ENCODE measurements at regions not wholly inside any gene's neighbourhood (a gene's known extent, or its start where the extent isn't known, plus 50 kb on each side); places are given as distances from the start of the nearest gene placed in this dataset.

GRCh38 chr3:137165117-137165806 is 207.5 kb downstream of the IL20RB start:
- TF ChIP-seq FOSL2 (IDR thresholded peaks at IDR 0.05) (no peak), FOSL2 (CRISPR knock-in tag; IDR thresholded peaks at IDR 0.05) (peak; percentile 39; the same call in 1 of the 2 replicates), EHF (CRISPR knock-in tag; IDR thresholded peaks at IDR 0.05) (no peak)
- POLR2A ChIA-PET, result no interaction called here
- no peaks in the 10 kb centered on the region for H3K4me1 ChIP-seq
- H3K4me2 ChIP-seq, result no peak overlapping the region
- FAIRE-seq (no peak), DNase-seq (ENCODE audit: low read depth in 1 of 2, low spot score in 1 of 2) (peak in 1 of 2 experiments; percentile 1), ATAC-seq (no peak)
- no peaks in the 10 kb centered on the region for H3K9me3 ChIP-seq
- no peak overlapping the region for H3K4me3 ChIP-seq
- WGBS (ENCODE audit: missing lambda C conversion rate), result 34% methylated on average over 4 of the region's 7 CpGs
- CTCF ChIA-PET, result no interaction called here
- no peak overlapping the region for H3K27ac ChIP-seq

GRCh38 chr3:137171834-137172603 is 214.2 kb downstream of the IL20RB start:
- ChIA-PET POLR2A (interaction anchor here (0.9 kb wide), 1 partner anchor 9 kb away, joined by 3 read pairs; no protein-coding TSS in a partner anchor), CTCF (interaction anchor here (0.6 kb wide), 1 partner anchor 411 kb away, joined by 4 read pairs; no protein-coding TSS in a partner anchor)
- DNase-seq (ENCODE audit: low read depth in 1 of 2, low spot score in 1 of 2), result no peak
- Histone ChIP-seq H3K4me3 (no peak overlapping the region), H3K9me3 (no peaks in the 10 kb centered on the region), H3K4me1 (no peaks in the 10 kb centered on the region), H3K4me2 (no peak overlapping the region), H3K27ac (no peak overlapping the region)
- 31% methylated on average over 5 of the region's 5 CpGs for WGBS (ENCODE audit: missing lambda C conversion rate)
- FAIRE-seq, result no peak
- no peak for TF ChIP-seq NR3C1 (IDR thresholded peaks at IDR 0.05)
- no peak for TF ChIP-seq FOSB (CRISPR knock-in tag; IDR thresholded peaks at IDR 0.05)
- TF ChIP-seq TFCP2L1 (CRISPR knock-in tag; IDR thresholded peaks at IDR 0.05), result no peak
- TF ChIP-seq KDM1A (IDR thresholded peaks at IDR 0.05; ENCODE audit: low read depth), result no peak
- no peak for ATAC-seq

GRCh38 chr3:137172728-137173127 is 214.9 kb downstream of the IL20RB start:
- DNase-seq (ENCODE audit: low read depth in 1 of 2, low spot score in 1 of 2), result no peak
- no peak overlapping the region for H3K4me3 ChIP-seq
- H3K4me1 ChIP-seq, result no peaks in the 10 kb centered on the region
- H3K27ac ChIP-seq, result no peak overlapping the region
- ATAC-seq, result no peak
- WGBS (ENCODE audit: missing lambda C conversion rate), result 5% methylated on average over 1 of the region's 1 CpG
- no peaks in the 10 kb centered on the region for H3K9me3 ChIP-seq
- no peak overlapping the region for H3K4me2 ChIP-seq
- no peak for FAIRE-seq
- no peak for TF ChIP-seq RAD21 (conservative IDR thresholded peaks at IDR 0.05 in 1 of 2, IDR thresholded peaks at IDR 0.05 in 1 of 2)
- TF ChIP-seq, protein P1, sequence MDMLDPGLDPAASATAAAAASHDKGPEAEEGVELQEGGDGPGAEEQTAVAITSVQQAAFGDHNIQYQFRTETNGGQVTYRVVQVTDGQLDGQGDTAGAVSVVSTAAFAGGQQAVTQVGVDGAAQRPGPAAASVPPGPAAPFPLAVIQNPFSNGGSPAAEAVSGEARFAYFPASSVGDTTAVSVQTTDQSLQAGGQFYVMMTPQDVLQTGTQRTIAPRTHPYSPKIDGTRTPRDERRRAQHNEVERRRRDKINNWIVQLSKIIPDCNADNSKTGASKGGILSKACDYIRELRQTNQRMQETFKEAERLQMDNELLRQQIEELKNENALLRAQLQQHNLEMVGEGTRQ (IDR thresholded peaks at IDR 0.05), result no peak
- no peak for TF ChIP-seq HOXB13 (CRISPR knock-in tag; IDR thresholded peaks at IDR 0.05; ENCODE audit: low read depth)
- TF ChIP-seq KDM1A (IDR thresholded peaks at IDR 0.05; ENCODE audit: low read depth), result no peak
- no peak for TF ChIP-seq TP53 (CRISPR knock-in tag; IDR thresholded peaks at IDR 0.05)
- TF ChIP-seq E2F6 (IDR thresholded peaks at IDR 0.05; ENCODE audit: borderline replicate concordance, low read depth), result no peak
- TF ChIP-seq FOSB (CRISPR knock-in tag; IDR thresholded peaks at IDR 0.05), result no peak
- TF ChIP-seq POLR2AphosphoS2 (conservative IDR thresholded peaks at IDR 0.05; ENCODE audit: low read length), result no peak
- TF ChIP-seq HDAC2 (IDR thresholded peaks at IDR 0.05), result no peak
- TF ChIP-seq, protein P2, sequence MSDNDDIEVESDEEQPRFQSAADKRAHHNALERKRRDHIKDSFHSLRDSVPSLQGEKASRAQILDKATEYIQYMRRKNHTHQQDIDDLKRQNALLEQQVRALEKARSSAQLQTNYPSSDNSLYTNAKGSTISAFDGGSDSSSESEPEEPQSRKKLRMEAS (IDR thresholded peaks at IDR 0.05), result no peak
- TF ChIP-seq ZNF302 (CRISPR knock-in tag; IDR thresholded peaks at IDR 0.05), result no peak
- no peak for TF ChIP-seq ZC3H11A (IDR thresholded peaks at IDR 0.05)
- TF ChIP-seq FOXS1 (CRISPR knock-in tag; IDR thresholded peaks at IDR 0.05), result no peak
- no peak for TF ChIP-seq NFE2L2 (conservative IDR thresholded peaks at IDR 0.05; ENCODE audit: low read length)
- TF ChIP-seq, protein P3, sequence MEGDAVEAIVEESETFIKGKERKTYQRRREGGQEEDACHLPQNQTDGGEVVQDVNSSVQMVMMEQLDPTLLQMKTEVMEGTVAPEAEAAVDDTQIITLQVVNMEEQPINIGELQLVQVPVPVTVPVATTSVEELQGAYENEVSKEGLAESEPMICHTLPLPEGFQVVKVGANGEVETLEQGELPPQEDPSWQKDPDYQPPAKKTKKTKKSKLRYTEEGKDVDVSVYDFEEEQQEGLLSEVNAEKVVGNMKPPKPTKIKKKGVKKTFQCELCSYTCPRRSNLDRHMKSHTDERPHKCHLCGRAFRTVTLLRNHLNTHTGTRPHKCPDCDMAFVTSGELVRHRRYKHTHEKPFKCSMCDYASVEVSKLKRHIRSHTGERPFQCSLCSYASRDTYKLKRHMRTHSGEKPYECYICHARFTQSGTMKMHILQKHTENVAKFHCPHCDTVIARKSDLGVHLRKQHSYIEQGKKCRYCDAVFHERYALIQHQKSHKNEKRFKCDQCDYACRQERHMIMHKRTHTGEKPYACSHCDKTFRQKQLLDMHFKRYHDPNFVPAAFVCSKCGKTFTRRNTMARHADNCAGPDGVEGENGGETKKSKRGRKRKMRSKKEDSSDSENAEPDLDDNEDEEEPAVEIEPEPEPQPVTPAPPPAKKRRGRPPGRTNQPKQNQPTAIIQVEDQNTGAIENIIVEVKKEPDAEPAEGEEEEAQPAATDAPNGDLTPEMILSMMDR (IDR thresholded peaks at IDR 0.05), result no peak
- CTCF ChIA-PET, result interaction anchor here (0.6 kb wide), 2 partner anchors 45 to 411 kb away, joined by 3 to 4 read pairs; no protein-coding TSS in a partner anchor
- POLR2A ChIA-PET, result interaction anchor here (0.9 kb wide), 1 partner anchor 10 kb away, joined by 3 read pairs; no protein-coding TSS in a partner anchor

Data from A549 (cell line).